Gastroesophageal sphincter (tissue), 3 donors: ENCODE measurements at regions not wholly inside any gene's neighbourhood (a gene's known extent, or its start where the extent isn't known, plus 50 kb on each side); places are given as distances from the start of the nearest gene placed in this dataset.

Experiments used
- CTCF ChIP-seq, 4 experiments: fragments of 200-600 bp in 2 of 4; fragments of 450-650 bp in 2 of 4; sonication (generic) in 1 of 4; IDR thresholded peaks; one replicate each; pipeline ENCODE4 v1.5.1; 2017 to 2019; ENCODE audit warnings: antibody characterized with exemption in 4 of 4, mild to moderate bottlenecking in 2 of 4, moderate library complexity in 2 of 4
- EP300 ChIP-seq: sonication (generic); formaldehyde crosslinking; IDR thresholded peaks from one replicate; pipeline ENCODE4 v1.6.1; 2017; ENCODE audit warnings: antibody characterized with exemption, mild to moderate bottlenecking

GRCh38 chr6:15881150-15881549 lies 218.3 kb upstream of the DTNBP1 start:
- TF ChIP-seq CTCF (IDR thresholded peaks at IDR 0.05) (no peak), EP300 (no peak)
